Tongue (tissue), 1 donor: ENCODE measurements at regions not wholly inside any gene's neighbourhood (a gene's known extent, or its start where the extent isn't known, plus 50 kb on each side); places are given as distances from the start of the nearest gene placed in this dataset.

Experiments
- DNase-seq: peaks from one replicate; pipeline ENCODE4 v3.0.0-alpha.2; 2015

- DNase-seq, result no peak
Observed at GRCh38 chr9:115367780-115368525, 250.0 kb upstream of the TNC start.

- DNase-seq, result peak; percentile 90
Observed at GRCh38 chr9:115369322-115369957, 251.5 kb upstream of the TNC start.

- no peak for DNase-seq
Observed at GRCh38 chr9:115373000-115373709, 255.2 kb upstream of the TNC start.

GRCh38 chr9:115373710-115374045 lies 255.7 kb upstream of the TNC start:
- no peak for DNase-seq

GRCh38 chr9:115374724-115375268 lies 256.8 kb upstream of the TNC start:
- DNase-seq, result no peak

GRCh38 chr9:115378241-115378640 lies 260.3 kb upstream of the TNC start:
- DNase-seq, result no peak

- no peak for DNase-seq
Observed at GRCh38 chr9:115378758-115379157, 260.8 kb upstream of the TNC start.

- DNase-seq, result no peak
Observed at GRCh38 chr9:115379719-115380118, 261.8 kb upstream of the TNC start.

GRCh38 chr9:115382865-115383264 lies 264.9 kb upstream of the TNC start:
- DNase-seq, result no peak

- no peak for DNase-seq
Observed at GRCh38 chr9:115385383-115386122, 267.6 kb upstream of the TNC start.

- no peak for DNase-seq
Observed at GRCh38 chr9:115386963-115387770, 269.2 kb upstream of the TNC start.

GRCh38 chr9:115391168-115391825 lies 273.3 kb upstream of the TNC start:
- no peak for DNase-seq

- no peak for DNase-seq
Observed at GRCh38 chr9:115393976-115394775, 276.2 kb upstream of the TNC start.

GRCh38 chr9:115395511-115396021 lies 277.6 kb upstream of the TNC start:
- peak; percentile 51 for DNase-seq

- DNase-seq, result no peak
Observed at GRCh38 chr9:115396071-115396529, 278.1 kb upstream of the TNC start.

- DNase-seq, result no peak
Observed at GRCh38 chr9:115397591-115398312, 279.8 kb upstream of the TNC start.

GRCh38 chr9:115398313-115398650 lies 280.3 kb upstream of the TNC start:
- no peak for DNase-seq

GRCh38 chr9:115398996-115399395 lies 281.0 kb upstream of the TNC start:
- DNase-seq, result no peak

- peak; percentile 34 for DNase-seq
Observed at GRCh38 chr9:115400796-115401195, 282.8 kb upstream of the TNC start.
